NCI-H526 treated with DMSO at 0.1 percent for 48 hours (cell line): ENCODE measurements at regions not wholly inside any gene's neighbourhood (a gene's known extent, or its start where the extent isn't known, plus 50 kb on each side); places are given as distances from the start of the nearest gene placed in this dataset.

Experiments
- DNase-seq: peaks from one replicate; lab custom pipeline; 2025; lab: John Stamatoyannopoulos, UW

DNA sequence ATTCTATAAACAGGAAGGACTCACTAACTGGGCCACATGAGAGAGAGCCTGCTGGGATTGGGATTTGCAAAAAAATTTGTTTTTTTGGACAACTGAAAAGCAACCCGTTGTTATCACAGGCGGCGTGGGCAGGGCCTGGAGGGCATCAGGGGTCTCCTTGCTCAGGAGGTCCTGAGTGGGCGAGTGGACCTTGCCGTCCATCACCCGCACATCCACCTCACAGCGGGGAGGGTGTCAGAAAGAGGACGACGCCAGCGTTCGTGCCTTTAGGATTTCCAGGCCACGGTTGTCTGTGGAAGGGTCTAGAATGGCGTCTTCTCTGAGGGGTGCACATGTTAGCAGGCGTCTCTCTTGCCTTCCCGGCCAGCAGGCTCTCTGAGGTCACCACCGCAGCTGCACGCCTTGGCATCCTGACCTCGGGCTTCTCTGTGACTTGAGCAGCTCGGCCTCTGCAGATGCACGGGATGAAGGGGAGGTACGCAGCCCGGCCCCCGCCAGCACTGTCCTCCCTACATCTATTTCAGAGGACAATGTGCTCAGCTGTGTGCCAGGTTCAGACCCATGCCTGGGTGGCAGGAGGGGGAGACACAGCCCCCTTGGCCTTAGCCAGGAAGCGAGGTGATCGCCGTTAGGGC is 749.5 kb downstream of the BRD1 start:
- no peak for DNase-seq

DNA sequence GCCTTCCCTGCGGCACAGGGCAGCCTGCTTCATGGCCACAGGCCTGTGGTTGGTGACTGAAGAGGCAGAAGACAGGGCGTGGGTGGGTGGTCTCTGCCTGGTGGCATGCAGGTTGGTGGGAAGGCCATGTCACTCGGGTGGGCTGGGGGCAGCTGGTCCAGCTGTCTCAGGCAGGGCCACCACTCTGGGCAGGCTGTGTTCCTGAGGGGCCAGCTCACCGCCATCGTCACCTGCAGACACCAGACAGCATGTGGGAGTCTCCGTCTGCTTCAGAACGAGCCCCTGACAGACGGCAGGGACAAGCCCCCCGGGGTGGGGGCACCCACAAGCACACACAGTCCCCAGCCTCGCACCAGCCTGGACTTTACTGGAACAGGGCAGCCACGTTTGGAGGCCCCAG is 750.1 kb downstream of the BRD1 start:
- DNase-seq, result no peak

DNA sequence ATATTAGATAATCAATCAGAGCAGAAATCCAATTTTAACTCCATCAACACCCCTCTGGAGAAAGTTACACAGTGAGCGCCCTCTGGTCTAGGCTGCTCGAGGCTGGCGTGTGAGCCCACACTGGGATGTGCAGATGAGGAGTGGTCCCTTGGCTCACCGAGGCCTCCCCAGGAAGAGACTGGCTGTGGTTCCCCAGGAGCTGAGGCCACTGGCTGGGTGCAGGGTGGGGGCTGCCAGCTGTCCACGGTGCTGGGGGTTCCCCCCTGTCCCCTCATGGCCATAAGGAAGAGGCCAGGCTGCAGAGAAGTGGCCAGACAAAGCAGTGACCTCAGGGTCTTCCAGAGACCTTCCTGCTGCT is 750.7 kb downstream of the BRD1 start:
- DNase-seq, result no peak

GRCh38 chr22:49076300-49077035 is 751.2 kb downstream of the BRD1 start:
- no peak for DNase-seq

- DNase-seq, result no peak
These were observed 752.5 kb downstream of the BRD1 start for GRCh38 chr22:49075150-49075549.

DNA sequence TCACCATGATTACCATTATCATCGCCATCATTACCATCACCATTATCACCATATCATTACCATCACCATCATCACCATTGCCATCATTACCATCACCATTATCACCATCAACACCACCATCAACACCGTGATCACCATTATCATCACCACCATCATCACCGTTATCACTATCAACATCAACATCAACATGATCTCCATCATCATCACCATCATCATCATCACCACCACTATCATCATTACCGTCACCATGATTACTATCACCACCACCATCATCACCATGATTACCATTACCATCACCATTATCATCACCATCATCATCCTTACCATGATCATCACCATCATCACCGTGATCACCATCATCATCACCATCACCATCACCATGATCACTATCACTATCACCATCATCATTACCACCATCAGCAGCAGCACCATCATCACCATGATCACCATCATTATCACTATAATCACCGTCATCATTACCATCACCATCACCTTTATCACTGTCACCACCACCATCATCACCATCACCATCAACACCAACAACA is 753.7 kb downstream of the BRD1 start:
- no peak for DNase-seq

GRCh38 chr22:49072996-49073645 is 754.6 kb downstream of the BRD1 start:
- DNase-seq, result no peak

- DNase-seq, result no peak
These were observed 757.2 kb downstream of the BRD1 start for GRCh38 chr22:49070501-49070900.

DNA sequence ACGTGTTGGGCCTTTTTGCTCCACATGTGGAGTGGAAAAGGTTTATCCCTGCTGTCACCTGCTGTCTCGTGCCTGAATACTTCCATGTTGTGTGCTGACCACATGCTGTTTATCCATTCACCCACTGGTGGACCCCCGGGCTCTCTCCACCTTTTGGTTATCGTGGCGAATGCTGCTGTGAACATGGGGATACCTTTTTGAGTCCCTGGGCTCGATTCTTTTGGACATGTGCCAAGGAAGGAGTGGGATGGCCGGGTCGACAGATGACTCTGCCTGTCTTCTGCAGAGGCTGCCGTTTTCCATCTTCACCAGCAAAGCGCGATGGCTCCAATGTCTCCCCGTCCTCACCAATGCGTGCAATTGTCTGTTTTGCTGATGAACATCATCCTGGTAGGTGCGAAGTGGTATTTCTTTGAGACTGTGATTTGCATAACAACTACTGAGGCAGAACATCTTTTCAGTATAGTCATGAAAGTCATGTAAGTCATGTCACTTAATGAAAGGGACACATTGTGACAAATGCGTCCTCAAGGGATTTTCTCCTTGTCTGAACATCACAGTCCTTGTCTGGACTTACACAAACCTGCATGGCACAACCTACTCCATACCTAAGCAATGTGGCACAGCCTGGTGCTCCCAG is 758.7 kb downstream of the BRD1 start:
- no peak for DNase-seq

DNA sequence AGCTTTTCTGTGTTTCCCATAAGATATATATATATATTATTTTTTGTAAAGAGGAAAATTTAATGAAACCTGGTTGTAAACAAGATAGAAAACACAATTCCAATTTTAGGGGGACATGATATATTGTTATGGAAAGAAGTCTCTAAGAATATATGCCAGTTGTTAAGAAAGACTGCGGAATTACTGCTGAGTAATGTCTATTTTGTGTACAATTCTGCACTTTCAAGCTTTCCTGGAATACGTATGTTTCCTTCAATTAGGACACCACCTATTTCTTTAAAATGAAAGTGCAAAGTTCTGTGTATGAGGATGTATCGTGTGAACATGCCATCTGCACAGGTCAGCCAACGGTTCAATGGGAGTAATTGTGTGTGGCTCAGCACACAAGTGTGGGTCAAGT is 760.2 kb downstream of the BRD1 start:
- no peak for DNase-seq

DNA sequence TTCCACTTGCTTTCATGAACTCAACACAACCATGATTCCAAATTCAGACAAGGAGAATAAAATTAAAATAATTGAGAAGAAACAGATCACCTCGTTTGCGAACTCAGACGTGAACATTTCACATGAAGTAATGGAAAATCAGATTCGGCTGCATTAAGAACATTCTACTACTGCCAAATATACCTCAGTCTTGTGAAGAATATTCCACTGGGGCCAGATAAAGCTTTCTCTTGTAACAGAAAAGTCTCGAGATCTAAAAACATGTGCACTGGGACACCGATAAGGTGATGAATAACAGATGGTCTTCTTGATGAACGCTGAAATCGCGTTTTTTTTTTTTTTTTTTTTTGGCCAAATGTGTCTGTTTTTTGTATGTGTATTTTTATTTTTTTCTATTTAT is 761.1 kb downstream of the BRD1 start:
- no peak for DNase-seq

- no peak for DNase-seq
These were observed 762.8 kb downstream of the BRD1 start for GRCh38 chr22:49064836-49065235.

GRCh38 chr22:49063545-49063890 is 764.2 kb downstream of the BRD1 start:
- DNase-seq, result no peak

- DNase-seq, result no peak
These were observed 764.7 kb downstream of the BRD1 start for GRCh38 chr22:49062802-49063544.

DNA sequence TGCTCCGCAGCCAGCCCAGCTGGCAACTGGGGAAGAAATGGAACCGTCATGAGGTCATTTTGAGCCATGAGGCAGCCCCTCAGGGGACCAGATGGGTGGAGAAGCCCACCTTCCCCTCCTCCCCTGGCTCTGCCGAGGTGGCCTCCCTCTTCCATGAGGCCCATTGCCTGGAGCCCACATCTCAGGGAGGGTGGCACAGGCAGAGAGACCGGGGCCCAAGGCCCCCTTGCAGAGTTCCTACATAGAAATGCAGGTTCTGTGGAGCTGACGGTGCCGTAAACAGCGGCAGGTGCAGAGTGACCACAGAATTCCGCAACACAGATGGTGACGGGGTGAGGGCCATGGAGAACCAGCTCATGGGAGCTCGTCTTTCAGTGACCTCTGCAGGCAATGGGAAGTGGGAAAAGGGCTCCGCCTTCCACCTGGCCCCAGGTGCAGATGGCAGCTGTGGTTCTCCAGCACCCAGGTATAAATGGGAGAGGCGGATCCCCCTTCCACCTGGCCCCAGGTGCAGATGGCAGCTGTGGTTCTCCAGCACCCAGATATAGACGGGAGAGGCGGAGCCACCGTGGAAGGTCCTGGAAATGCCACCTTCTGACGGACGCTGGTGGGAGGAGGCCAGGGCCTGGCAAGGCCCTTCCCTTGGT is 765.4 kb downstream of the BRD1 start:
- DNase-seq, result no peak

- no peak for DNase-seq
These were observed 769.8 kb downstream of the BRD1 start for GRCh38 chr22:49057910-49058309.

GRCh38 chr22:49056301-49056700 is 771.4 kb downstream of the BRD1 start:
- DNase-seq, result no peak

DNA sequence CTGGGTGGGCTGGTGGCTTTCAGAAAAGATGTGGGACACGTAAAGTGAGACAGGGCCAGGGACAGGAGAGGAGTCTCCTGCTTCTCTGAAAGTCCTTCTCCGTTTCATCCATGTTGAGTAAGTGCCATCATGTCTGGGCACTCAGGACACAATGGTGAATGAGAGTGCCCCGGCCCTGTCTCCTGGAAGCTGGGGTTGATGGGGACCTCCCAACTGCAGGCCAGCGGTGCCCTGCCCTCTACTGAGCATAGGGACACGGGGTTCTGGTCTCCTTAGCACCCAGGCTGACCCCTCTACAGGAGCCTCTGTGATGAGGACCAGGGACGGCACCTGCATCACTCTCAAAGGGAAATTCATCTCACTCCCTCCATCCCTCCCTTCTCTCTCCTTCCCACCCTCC is 772.3 kb downstream of the BRD1 start:
- DNase-seq, result no peak

GRCh38 chr22:49053578-49053977 is 774.1 kb downstream of the BRD1 start:
- DNase-seq, result no peak

GRCh38 chr22:49052560-49052959 is 775.1 kb downstream of the BRD1 start:
- no peak for DNase-seq

- no peak for DNase-seq
These were observed 775.6 kb downstream of the BRD1 start for GRCh38 chr22:49052023-49052538.
